Stimulated activated CD4-positive, alpha-beta T cell treated with anti-CD3 and anti-CD28 coated beads, TNF-alpha, amount 100 ng/mL, for 24 hours (primary cell): ENCODE measurements at regions not wholly inside any gene's neighbourhood (a gene's known extent, or its start where the extent isn't known, plus 50 kb on each side); places are given as distances from the start of the nearest gene placed in this dataset.

ENCODE experiments used
- DNase-seq, 3 experiments: peaks; one replicate each; pipeline ENCODE4 v3.0.0-alpha.2; 2020; ENCODE audit warnings: low read depth in 3 of 3

GRCh38 chr4:146023334-146023967 lies 84.8 kb upstream of the ZNF827 start:
- no peak for DNase-seq

GRCh38 chr4:146022541-146022940 lies 83.9 kb upstream of the ZNF827 start:
- DNase-seq = no peak

- no peak for DNase-seq
These were observed 79.6 kb upstream of the ZNF827 start for GRCh38 chr4:146018247-146018646.

GRCh38 chr4:146004730-146005129 lies 66.1 kb upstream of the ZNF827 start:
- no peak for DNase-seq

- no peak for DNase-seq
These were observed 50.0 kb upstream of the ZNF827 start for GRCh38 chr4:145988628-145989027.
